Thymus (tissue), 11 donors: ENCODE measurements at regions not wholly inside any gene's neighbourhood (a gene's known extent, or its start where the extent isn't known, plus 50 kb on each side); places are given as distances from the start of the nearest gene placed in this dataset.

Experiments
- DNase-seq, 9 donors: peaks; one replicate each; pipeline ENCODE4 v3.0.0-alpha.2; 2013; ENCODE audit warnings: low spot score in 9 of 9, low read depth in 6 of 9, missing footprints in 1 of 9
- H3K27ac ChIP-seq, 2 donors: one replicate each; pipeline ENCODE4 v1.5.1; 2013; ENCODE audit warnings: control low read depth in 1 of 2, low read depth in 1 of 2, low read length in 1 of 2, mild to moderate bottlenecking in 1 of 2, moderate library complexity in 1 of 2
- H3K27me3 ChIP-seq, 2 donors: one replicate each; pipeline ENCODE4 v1.5.1; 2013; ENCODE audit warnings: low read length in 1 of 2; ENCODE audit not compliant: control insufficient read depth in 2 of 2, insufficient read depth in 1 of 2
- H3K36me3 ChIP-seq, 2 donors: one replicate each; pipeline ENCODE4 v1.5.1; 2013; ENCODE audit warnings: low read length in 1 of 2, mild to moderate bottlenecking in 1 of 2, moderate library complexity in 1 of 2; ENCODE audit not compliant: control insufficient read depth in 2 of 2, insufficient read depth in 2 of 2
- H3K4me1 ChIP-seq, 2 donors: one replicate each; pipeline ENCODE4 v1.5.1; 2013; ENCODE audit warnings: low read length in 2 of 2; ENCODE audit not compliant: control insufficient read depth in 2 of 2, insufficient read depth in 2 of 2
- H3K4me3 ChIP-seq, 2 donors: one replicate each; pipeline ENCODE4 v1.5.1; 2013; ENCODE audit warnings: low read length in 2 of 2, control low read depth in 1 of 2, mild to moderate bottlenecking in 1 of 2
- H3K9me3 ChIP-seq, 2 donors: one replicate each; pipeline ENCODE4 v1.5.1; 2013; ENCODE audit warnings: low read length in 1 of 2, mild to moderate bottlenecking in 1 of 2; ENCODE audit not compliant: control insufficient read depth in 2 of 2, insufficient read depth in 1 of 2
- WGBS: extraction: QIAGEN DNeasy Blood & Tissue Kit; methylation state at CpG from one replicate; pipeline ENCODE4 v1.1.7; 2013; 5-methylcytosine and 5-hydroxymethylcytosine counted together
- donor health status: healthy.

- no peaks in the 10 kb centered on the region for H3K27me3 ChIP-seq
- peaks cover 2 to 21% of the 10 kb centered on the region in 2 donors for H3K9me3 ChIP-seq
- no peak for DNase-seq
- H3K4me3 ChIP-seq, result no peak overlapping the region
- no peak overlapping the region for H3K27ac ChIP-seq
- H3K4me1 ChIP-seq, result no peaks in the 10 kb centered on the region
- no peaks in the 10 kb centered on the region for H3K36me3 ChIP-seq
- 82% methylated on average over 1 of the region's 1 CpG for WGBS
These were observed 454.6 kb upstream of the EYS start for GRCh38 chr6:66161546-66162108.

DNA sequence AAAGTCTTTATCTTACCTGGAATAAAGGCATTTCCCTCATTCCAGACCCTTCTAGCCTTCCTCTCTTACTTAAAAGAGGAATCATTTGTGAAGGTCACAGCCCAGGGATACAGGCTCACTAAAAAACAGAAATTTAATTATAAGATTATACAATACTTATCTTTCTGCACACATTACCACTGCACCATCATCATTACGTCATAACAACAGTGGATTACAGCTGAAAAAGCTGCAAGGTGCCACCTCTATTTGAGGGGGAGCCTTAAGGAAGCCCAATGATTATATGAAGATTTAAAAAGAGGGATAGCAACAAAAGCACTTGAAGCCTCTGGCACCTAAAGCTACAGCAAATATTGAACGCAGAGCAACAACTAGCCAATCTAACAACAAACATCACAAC lies 452.9 kb upstream of the EYS start:
- no peaks in the 10 kb centered on the region for H3K27me3 ChIP-seq
- DNase-seq, result no peak
- peaks cover 2 to 14% of the 10 kb centered on the region in 2 donors for H3K9me3 ChIP-seq
- 98% methylated on average over 2 of the region's 2 CpGs for WGBS
- H3K36me3 ChIP-seq, result no peaks in the 10 kb centered on the region
- no peak overlapping the region for H3K4me3 ChIP-seq
- H3K27ac ChIP-seq, result no peak overlapping the region
- no peaks in the 10 kb centered on the region for H3K4me1 ChIP-seq

- DNase-seq, result no peak
- no peaks in the 10 kb centered on the region for H3K36me3 ChIP-seq
- H3K27me3 ChIP-seq, result no peaks in the 10 kb centered on the region
- no peak overlapping the region for H3K27ac ChIP-seq
- no peak overlapping the region for H3K4me3 ChIP-seq
- no peaks in the 10 kb centered on the region for H3K4me1 ChIP-seq
- H3K9me3 ChIP-seq, result no peaks in the 10 kb centered on the region
- 61% methylated on average over 2 of the region's 2 CpGs for WGBS
These were observed 446.2 kb upstream of the EYS start for GRCh38 chr6:66153247-66153646.

DNA sequence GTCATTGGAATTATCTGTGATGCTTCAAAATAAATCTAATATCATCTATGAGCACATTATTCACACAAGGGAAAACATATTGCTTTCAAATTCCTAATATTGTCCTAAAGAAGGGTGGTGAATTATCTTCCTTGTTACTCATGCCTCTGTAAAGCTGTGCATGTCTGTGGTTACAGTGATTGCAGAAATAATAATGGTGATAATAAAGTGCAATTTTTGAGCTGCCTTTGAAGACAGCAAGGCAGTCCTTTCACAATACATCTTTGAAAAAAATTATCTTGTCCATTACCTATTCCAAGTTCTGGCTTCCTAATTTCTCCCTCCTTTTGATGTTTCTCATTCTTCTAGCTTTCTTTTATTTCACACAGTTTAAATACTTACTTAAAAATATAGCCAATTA lies 442.1 kb upstream of the EYS start:
- Histone ChIP-seq H3K36me3 (no peaks in the 10 kb centered on the region), H3K27ac (no peak overlapping the region), H3K4me3 (no peak overlapping the region), H3K27me3 (no peaks in the 10 kb centered on the region), H3K4me1 (no peaks in the 10 kb centered on the region), H3K9me3 (peaks cover 1 to 17% of the 10 kb centered on the region in 2 donors)
- DNase-seq, result no peak

DNA sequence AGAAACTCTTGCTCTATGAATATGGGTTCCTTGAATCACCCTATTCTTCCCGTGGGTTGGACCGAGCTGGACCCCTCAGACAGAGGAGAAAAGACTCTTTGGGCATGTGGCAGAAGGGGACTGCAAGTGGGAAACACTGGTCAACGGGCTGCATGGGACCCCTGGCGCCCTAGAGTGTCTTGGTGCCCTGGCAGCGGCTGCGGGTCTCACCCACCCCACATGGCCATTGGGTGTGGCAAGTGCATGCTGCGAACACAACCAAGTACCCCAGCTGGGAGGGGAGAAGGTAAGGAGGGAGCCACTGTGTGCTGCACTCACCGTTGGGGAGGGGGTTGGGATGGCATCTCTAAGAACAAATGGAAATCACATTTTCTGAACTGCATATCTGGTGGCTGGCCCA lies 438.8 kb upstream of the EYS start:
- WGBS, result 94% methylated on average over 8 of the region's 8 CpGs
- Histone ChIP-seq H3K4me3 (no peak overlapping the region), H3K27ac (no peak overlapping the region), H3K9me3 (peaks cover 1 to 22% of the 10 kb centered on the region in 2 donors), H3K27me3 (no peaks in the 10 kb centered on the region), H3K4me1 (no peaks in the 10 kb centered on the region), H3K36me3 (no peaks in the 10 kb centered on the region)
- no peak for DNase-seq

- H3K27me3 ChIP-seq, result no peaks in the 10 kb centered on the region
- no peak overlapping the region for H3K4me3 ChIP-seq
- H3K4me1 ChIP-seq, result no peaks in the 10 kb centered on the region
- no peak for DNase-seq
- peaks cover 0 to 11% of the 10 kb centered on the region in 2 donors for H3K9me3 ChIP-seq
- no peaks in the 10 kb centered on the region for H3K36me3 ChIP-seq
- no peak overlapping the region for H3K27ac ChIP-seq
- 71% methylated on average over 2 of the region's 2 CpGs for WGBS
These were observed 427.0 kb upstream of the EYS start for GRCh38 chr6:66134021-66134420.

DNA sequence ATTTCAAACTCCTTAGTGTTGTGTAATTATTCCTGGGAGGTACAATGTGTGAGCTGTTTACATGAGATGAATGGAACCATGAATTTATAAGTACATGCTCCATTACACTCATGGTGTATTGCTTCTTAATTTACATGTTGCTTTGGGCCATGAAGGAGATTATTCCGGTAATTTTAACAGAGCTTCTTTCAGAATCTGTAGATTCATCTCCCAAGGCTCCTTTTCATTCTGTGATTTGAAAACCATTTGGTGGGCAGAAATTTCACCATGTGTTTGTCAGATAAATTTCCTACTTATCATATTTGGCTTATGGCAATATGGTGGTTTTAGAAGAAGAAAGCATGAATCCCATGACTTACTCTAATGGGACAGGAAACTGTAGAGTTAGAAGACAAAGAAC lies 421.6 kb upstream of the EYS start:
- no peaks in the 10 kb centered on the region for H3K27me3 ChIP-seq
- no peak overlapping the region for H3K4me3 ChIP-seq
- peaks cover 1 to 14% of the 10 kb centered on the region in 2 donors for H3K9me3 ChIP-seq
- H3K4me1 ChIP-seq, result no peaks in the 10 kb centered on the region
- H3K36me3 ChIP-seq, result no peaks in the 10 kb centered on the region
- WGBS, result 95% methylated on average over 1 of the region's 1 CpG
- no peak overlapping the region for H3K27ac ChIP-seq
- no peak for DNase-seq

GRCh38 chr6:66128243-66128642 lies 421.2 kb upstream of the EYS start:
- Histone ChIP-seq H3K36me3 (no peaks in the 10 kb centered on the region), H3K27me3 (no peaks in the 10 kb centered on the region), H3K4me1 (no peaks in the 10 kb centered on the region), H3K27ac (no peak overlapping the region), H3K9me3 (peaks cover 1 to 14% of the 10 kb centered on the region in 2 donors), H3K4me3 (no peak overlapping the region)
- WGBS, result 78% methylated on average over 2 of the region's 2 CpGs
- DNase-seq, result no peak

- 93% methylated on average over 5 of the region's 5 CpGs for WGBS
- Histone ChIP-seq H3K9me3 (peaks cover 1 to 14% of the 10 kb centered on the region in 2 donors), H3K36me3 (no peaks in the 10 kb centered on the region), H3K4me3 (no peak overlapping the region), H3K27me3 (no peaks in the 10 kb centered on the region), H3K4me1 (no peaks in the 10 kb centered on the region), H3K27ac (no peak overlapping the region)
- DNase-seq, result no peak
These were observed 420.0 kb upstream of the EYS start for GRCh38 chr6:66127061-66127460.

DNA sequence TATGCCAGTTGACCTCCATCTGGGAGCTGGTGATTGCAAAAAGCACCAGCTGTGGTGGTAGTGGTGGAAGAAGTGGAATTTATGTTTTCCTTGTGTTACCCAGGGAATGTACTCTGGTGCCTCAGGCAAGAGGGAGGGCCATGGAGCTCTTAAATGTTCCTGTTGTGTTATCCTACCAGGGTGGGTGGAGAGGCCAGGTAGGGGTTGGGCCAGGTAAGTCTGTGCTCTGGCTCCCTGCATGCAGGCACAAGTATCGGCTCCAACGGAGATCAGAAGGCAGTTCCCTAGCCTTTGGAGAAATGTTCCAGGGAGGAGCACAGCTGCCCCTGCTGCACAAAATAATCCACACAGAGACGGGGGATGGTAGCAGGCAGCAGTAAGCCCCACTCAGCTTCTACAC lies 419.3 kb upstream of the EYS start:
- no peaks in the 10 kb centered on the region for H3K4me1 ChIP-seq
- H3K4me3 ChIP-seq, result no peak overlapping the region
- no peaks in the 10 kb centered on the region for H3K36me3 ChIP-seq
- no peaks in the 10 kb centered on the region for H3K27me3 ChIP-seq
- H3K9me3 ChIP-seq, result peaks cover 1 to 14% of the 10 kb centered on the region in 2 donors
- H3K27ac ChIP-seq, result no peak overlapping the region
- 94% methylated on average over 3 of the region's 3 CpGs for WGBS
- DNase-seq, result no peak
